Uterus (tissue), 3 donors: ENCODE measurements at regions not wholly inside any gene's neighbourhood (a gene's known extent, or its start where the extent isn't known, plus 50 kb on each side); places are given as distances from the start of the nearest gene placed in this dataset.

ENCODE experiments used
- DNase-seq, 2 donors: peaks; one replicate each; pipeline ENCODE4 v3.0.0-alpha.2; 2019 to 2020
- H3K27ac ChIP-seq, 2 donors: fragments of 200-600 bp; sonication (generic); 1 replicate in 1 of 2; 2 replicates in 1 of 2; pipeline ENCODE4 v1.5.1; 2016 to 2018
- H3K27me3 ChIP-seq, 2 donors: fragments of 200-600 bp; sonication (generic); one replicate each; pipeline ENCODE4 v1.5.1; 2018 to 2019; ENCODE audit warnings: control low read depth in 1 of 2
- H3K36me3 ChIP-seq, 2 donors: fragments of 200-600 bp; sonication (generic); one replicate each; pipeline ENCODE4 v1.5.1; 2019; ENCODE audit warnings: control low read depth in 1 of 2
- H3K4me1 ChIP-seq, 2 donors: fragments of 200-600 bp; sonication (generic); one replicate each; pipeline ENCODE4 v1.5.1; 2018 to 2019; ENCODE audit warnings: control low read depth in 1 of 2
- H3K4me3 ChIP-seq, 2 donors: fragments of 200-600 bp; sonication (generic); 1 replicate in 1 of 2; 2 replicates in 1 of 2; pipeline ENCODE4 v1.5.1; 2018 to 2019; ENCODE audit warnings: mild to moderate bottlenecking in 1 of 2
- H3K9me3 ChIP-seq, 2 donors: fragments of 200-600 bp; sonication (generic); one replicate each; pipeline ENCODE4 v1.5.1; 2019; ENCODE audit warnings: control low read depth in 1 of 2
- POLR2A ChIP-seq, 2 donors: fragments of 450-650 bp; IDR thresholded peaks; one replicate each; pipeline ENCODE4 v1.6.1; 2016; ENCODE audit warnings: antibody characterized with exemption in 2 of 2, mild to moderate bottlenecking in 1 of 2, moderate library complexity in 1 of 2
- intact Hi-C: fragments of 100-400 bp; cut with DNase I; formaldehyde crosslinking; loops from one replicate; pipeline ENCODE4 v1.15.1; 2023; ENCODE audit warnings: low total_unique reads
- TF ChIP-seq, protein P1 (sequence below), 4 experiments: fragments of 200-600 bp in 2 of 4; fragments of 450-650 bp in 2 of 4; sonication (generic) in 2 of 4; IDR thresholded peaks; one replicate each; pipeline ENCODE4 v1.5.1; 2016 to 2019; ENCODE audit warnings: antibody characterized with exemption in 4 of 4, mild to moderate bottlenecking in 2 of 4, moderate library complexity in 1 of 4
- donor health status: DM: yes; HTN: yes; CAD: no.

DNA sequence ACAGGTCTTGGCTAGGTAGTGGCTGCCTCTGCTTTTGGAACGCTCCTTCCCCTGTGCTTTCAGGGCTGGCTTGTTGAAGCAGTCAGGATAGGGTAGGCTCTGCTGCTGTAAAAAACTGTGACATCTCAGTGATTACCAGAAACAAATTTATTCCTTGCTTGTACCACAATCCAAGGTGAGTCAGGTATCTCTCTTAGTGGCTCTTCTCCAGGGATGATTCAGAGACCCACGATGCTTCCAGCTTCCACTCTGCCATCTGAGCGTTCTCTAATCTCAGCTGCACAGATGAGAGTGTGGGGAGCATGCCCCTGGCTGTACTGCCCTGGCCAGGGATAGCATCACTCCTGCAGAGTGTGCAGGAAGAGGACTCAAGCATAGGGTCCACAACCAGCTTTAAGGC lies 174.9 kb downstream of the VAPA start:
- intact Hi-C loops = no loop called here
- no peaks in the 10 kb centered on the region for H3K9me3 ChIP-seq
- H3K27ac ChIP-seq = no peak overlapping the region
- H3K27me3 ChIP-seq = no peaks in the 10 kb centered on the region
- TF ChIP-seq POLR2A (IDR thresholded peaks at IDR 0.05) = no peak
- TF ChIP-seq, protein P1, sequence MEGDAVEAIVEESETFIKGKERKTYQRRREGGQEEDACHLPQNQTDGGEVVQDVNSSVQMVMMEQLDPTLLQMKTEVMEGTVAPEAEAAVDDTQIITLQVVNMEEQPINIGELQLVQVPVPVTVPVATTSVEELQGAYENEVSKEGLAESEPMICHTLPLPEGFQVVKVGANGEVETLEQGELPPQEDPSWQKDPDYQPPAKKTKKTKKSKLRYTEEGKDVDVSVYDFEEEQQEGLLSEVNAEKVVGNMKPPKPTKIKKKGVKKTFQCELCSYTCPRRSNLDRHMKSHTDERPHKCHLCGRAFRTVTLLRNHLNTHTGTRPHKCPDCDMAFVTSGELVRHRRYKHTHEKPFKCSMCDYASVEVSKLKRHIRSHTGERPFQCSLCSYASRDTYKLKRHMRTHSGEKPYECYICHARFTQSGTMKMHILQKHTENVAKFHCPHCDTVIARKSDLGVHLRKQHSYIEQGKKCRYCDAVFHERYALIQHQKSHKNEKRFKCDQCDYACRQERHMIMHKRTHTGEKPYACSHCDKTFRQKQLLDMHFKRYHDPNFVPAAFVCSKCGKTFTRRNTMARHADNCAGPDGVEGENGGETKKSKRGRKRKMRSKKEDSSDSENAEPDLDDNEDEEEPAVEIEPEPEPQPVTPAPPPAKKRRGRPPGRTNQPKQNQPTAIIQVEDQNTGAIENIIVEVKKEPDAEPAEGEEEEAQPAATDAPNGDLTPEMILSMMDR (IDR thresholded peaks at IDR 0.05) = no peak
- H3K4me3 ChIP-seq = no peak overlapping the region
- no peaks in the 10 kb centered on the region for H3K4me1 ChIP-seq
- no peaks in the 10 kb centered on the region for H3K36me3 ChIP-seq
- no peak for DNase-seq

DNA sequence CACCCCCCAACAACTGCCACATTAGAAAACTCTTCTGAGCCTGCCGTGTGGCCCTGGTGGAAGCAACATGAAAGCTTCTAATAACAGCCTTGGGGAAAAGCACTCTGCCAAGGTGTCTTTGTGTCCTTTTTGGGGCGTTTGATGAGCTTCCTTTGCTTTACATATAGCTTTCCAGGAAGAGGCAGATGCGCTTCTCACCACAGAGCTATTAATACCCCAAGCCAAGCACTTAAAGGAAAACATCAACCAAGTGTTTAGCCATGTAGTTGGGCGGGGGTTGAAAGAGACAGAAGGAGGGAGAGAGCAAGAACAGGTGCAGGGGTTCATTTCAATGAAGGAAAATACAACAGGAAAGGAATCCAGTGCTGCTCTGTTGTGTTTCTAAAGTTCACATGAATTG lies 176.1 kb downstream of the VAPA start:
- no peak for TF ChIP-seq POLR2A (IDR thresholded peaks at IDR 0.05)
- TF ChIP-seq, protein P1 (IDR thresholded peaks at IDR 0.05) = no peak
- intact Hi-C loops = no loop called here
- no peak overlapping the region for H3K4me3 ChIP-seq
- H3K9me3 ChIP-seq = no peaks in the 10 kb centered on the region
- DNase-seq = no peak
- no peaks in the 10 kb centered on the region for H3K27me3 ChIP-seq
- H3K36me3 ChIP-seq = no peaks in the 10 kb centered on the region
- no peak overlapping the region for H3K27ac ChIP-seq
- no peaks in the 10 kb centered on the region for H3K4me1 ChIP-seq

DNA sequence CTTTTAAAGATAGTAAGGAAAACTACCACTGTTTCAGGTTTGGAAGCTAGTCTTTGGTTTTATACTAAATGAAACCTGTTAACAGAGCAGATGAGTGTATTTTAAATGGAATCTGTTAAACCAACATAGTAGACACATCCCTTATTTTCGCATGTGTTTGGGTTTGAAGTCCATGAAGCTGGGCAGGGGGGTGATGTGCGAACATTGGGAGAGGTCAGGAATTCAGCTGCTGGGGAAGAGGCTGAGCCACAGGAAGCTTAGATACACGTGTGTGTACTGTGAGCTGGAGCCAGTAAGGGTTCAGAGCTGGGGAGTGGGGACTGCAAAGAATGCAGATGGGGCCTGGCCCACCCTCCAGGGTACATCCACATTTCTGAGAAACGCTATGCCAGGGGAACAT lies 176.9 kb downstream of the VAPA start:
- DNase-seq = no peak
- H3K27me3 ChIP-seq = no peaks in the 10 kb centered on the region
- no peaks in the 10 kb centered on the region for H3K36me3 ChIP-seq
- H3K4me1 ChIP-seq = no peaks in the 10 kb centered on the region
- no peaks in the 10 kb centered on the region for H3K9me3 ChIP-seq
- no peak overlapping the region for H3K27ac ChIP-seq
- intact Hi-C loops = no loop called here
- H3K4me3 ChIP-seq = no peak overlapping the region
- TF ChIP-seq, protein P1 (IDR thresholded peaks at IDR 0.05) = no peak

DNA sequence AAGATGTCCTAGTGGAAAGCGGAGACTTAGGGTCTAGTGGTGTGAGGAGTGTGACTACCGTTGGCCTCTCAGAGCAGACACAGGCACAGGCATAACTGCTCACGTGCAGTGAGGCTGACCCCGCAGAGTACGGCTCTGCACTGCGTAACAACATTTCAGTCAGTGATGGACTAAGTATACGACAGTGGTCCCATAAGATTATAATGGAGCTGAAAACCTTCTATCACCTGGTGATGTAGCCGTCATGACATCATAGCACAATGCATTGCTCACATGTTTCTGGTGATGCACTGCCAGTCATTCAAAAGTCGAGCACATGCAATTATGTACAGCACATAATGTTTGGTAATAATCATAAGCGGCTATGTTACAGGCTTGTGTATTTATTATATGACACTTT lies 179.6 kb downstream of the VAPA start:
- TF ChIP-seq POLR2A (IDR thresholded peaks at IDR 0.05) = no peak
- TF ChIP-seq, protein P1 (IDR thresholded peaks at IDR 0.05) = no peak
- intact Hi-C loops = no loop called here
- no peaks in the 10 kb centered on the region for H3K4me1 ChIP-seq

DNA sequence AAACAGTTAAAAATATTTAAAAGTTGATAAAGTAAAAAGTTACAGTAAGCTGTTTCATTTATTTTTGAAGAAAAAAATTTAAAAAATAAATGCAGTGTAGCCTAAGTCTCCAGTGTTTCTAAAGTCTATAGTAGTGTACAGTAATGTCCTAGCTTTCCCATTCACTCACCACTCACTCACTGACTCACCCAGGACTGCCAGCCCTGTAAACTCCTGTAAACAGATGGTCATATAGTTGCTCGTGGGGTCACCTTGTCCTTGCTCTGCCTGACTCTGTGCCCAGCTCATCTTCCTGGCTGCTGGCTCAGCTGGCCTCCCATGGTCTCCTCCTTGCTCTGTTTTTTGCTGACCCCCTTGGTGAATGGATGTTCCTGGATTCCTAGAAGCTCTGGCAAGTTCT lies 180.3 kb downstream of the VAPA start:
- H3K4me3 ChIP-seq = no peak overlapping the region
- TF ChIP-seq, protein P1 (IDR thresholded peaks at IDR 0.05) = no peak
- no peak for TF ChIP-seq POLR2A (IDR thresholded peaks at IDR 0.05)
- no peaks in the 10 kb centered on the region for H3K36me3 ChIP-seq
- H3K4me1 ChIP-seq = no peaks in the 10 kb centered on the region
- no peaks in the 10 kb centered on the region for H3K27me3 ChIP-seq
- intact Hi-C loops = no loop called here
- no peak for DNase-seq
- H3K9me3 ChIP-seq = no peaks in the 10 kb centered on the region
- no peak overlapping the region for H3K27ac ChIP-seq

More for the DNA sequence above, 179.6 kb downstream of the VAPA start:
- DNase-seq = no peak
- H3K27me3 ChIP-seq = no peaks in the 10 kb centered on the region
- H3K4me3 ChIP-seq = no peak overlapping the region
- H3K36me3 ChIP-seq = no peaks in the 10 kb centered on the region
- H3K27ac ChIP-seq = no peak overlapping the region
- no peaks in the 10 kb centered on the region for H3K9me3 ChIP-seq
